Tibial artery (tissue), 4 donors: ENCODE measurements at regions not wholly inside any gene's neighbourhood (a gene's known extent, or its start where the extent isn't known, plus 50 kb on each side); places are given as distances from the start of the nearest gene placed in this dataset.

Experiments
- DNase-seq, 2 donors: peaks; one replicate each; pipeline ENCODE4 v3.0.0-alpha.2; 2019
- H3K27ac ChIP-seq, 2 donors: fragments of 200-600 bp; sonication (generic) in 1 of 2; 1 replicate in 1 of 2; 2 replicates in 1 of 2; pipeline ENCODE4 v1.5.1; 2018 to 2019; ENCODE audit warnings: mild to moderate bottlenecking in 1 of 2
- H3K27me3 ChIP-seq, 2 donors: fragments of 200-600 bp; sonication (generic) in 1 of 2; one replicate each; pipeline versions ENCODE4 v1.5.1 to v1.6.0; 2016 to 2019
- H3K36me3 ChIP-seq, 3 donors: fragments of 200-600 bp; sonication (generic) in 2 of 3; one replicate each; pipeline ENCODE4 v1.5.1; 2016 to 2019; ENCODE audit warnings: mild to moderate bottlenecking in 2 of 3
- H3K4me1 ChIP-seq, 4 donors: fragments of 200-600 bp; sonication (generic) in 2 of 4; 1 replicate in 3 of 4; 2 replicates in 1 of 4; pipeline ENCODE4 v1.5.1; 2016 to 2019
- H3K4me3 ChIP-seq, 2 donors: fragments of 200-600 bp; sonication (generic) in 1 of 2; 1 replicate in 1 of 2; 2 replicates in 1 of 2; pipeline ENCODE4 v1.5.1; 2018 to 2019; ENCODE audit warnings: mild to moderate bottlenecking in 2 of 2
- H3K9me3 ChIP-seq, 3 donors: fragments of 200-600 bp; sonication (generic) in 1 of 3; one replicate each; pipeline ENCODE4 v1.5.1; 2016 to 2019
- intact Hi-C: fragments of 100-400 bp; cut with DNase I; formaldehyde crosslinking; loops from one replicate; pipeline ENCODE4 v1.15.0; 2023; ENCODE audit warnings: low total_unique reads
- TF ChIP-seq, protein P1 (sequence below), 2 experiments: fragments of 200-600 bp in 1 of 2; fragments of 450-650 bp in 1 of 2; IDR thresholded peaks; one replicate each; pipeline ENCODE4 v1.5.1; 2017 to 2019; ENCODE audit warnings: antibody characterized with exemption in 2 of 2, mild to moderate bottlenecking in 1 of 2, moderate library complexity in 1 of 2

DNA sequence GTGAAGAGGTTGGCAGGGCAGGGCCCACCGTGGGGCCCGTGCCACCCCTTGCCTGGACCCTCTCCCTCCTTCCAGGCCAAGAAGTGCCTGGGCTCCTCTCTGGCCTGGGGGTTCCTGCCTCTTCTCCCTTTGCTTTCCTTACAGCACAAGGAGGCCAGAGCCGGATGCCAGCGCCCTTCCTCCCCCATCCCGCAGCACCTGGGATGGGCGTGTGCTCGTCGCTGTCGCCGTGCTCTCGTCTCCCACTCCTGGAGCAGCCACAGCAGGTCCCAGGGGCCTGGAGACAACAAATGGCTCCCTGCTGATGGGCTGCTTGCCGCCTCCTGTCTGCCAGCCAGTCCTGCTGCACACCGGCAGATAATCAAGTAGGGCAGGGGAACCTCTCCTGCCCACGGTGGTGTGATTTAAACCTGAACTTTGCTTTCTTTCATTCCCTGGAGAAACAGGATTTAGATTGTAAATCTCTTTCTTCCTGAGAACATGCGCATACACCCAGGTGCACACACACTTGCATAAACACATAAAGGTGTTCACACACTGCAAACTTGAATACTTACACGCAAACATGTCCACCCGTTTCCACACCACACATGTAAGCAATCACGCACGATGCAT, 50.8 kb upstream of the POU3F1 start:
- no peak for DNase-seq
- no peaks in the 10 kb centered on the region for H3K36me3 ChIP-seq
- intact Hi-C loops, result no loop called here
- TF ChIP-seq, protein P1, sequence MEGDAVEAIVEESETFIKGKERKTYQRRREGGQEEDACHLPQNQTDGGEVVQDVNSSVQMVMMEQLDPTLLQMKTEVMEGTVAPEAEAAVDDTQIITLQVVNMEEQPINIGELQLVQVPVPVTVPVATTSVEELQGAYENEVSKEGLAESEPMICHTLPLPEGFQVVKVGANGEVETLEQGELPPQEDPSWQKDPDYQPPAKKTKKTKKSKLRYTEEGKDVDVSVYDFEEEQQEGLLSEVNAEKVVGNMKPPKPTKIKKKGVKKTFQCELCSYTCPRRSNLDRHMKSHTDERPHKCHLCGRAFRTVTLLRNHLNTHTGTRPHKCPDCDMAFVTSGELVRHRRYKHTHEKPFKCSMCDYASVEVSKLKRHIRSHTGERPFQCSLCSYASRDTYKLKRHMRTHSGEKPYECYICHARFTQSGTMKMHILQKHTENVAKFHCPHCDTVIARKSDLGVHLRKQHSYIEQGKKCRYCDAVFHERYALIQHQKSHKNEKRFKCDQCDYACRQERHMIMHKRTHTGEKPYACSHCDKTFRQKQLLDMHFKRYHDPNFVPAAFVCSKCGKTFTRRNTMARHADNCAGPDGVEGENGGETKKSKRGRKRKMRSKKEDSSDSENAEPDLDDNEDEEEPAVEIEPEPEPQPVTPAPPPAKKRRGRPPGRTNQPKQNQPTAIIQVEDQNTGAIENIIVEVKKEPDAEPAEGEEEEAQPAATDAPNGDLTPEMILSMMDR (IDR thresholded peaks at IDR 0.05), result no peak
- H3K27ac ChIP-seq, result no peak overlapping the region
- no peak overlapping the region for H3K4me3 ChIP-seq
- H3K9me3 ChIP-seq, result no peaks in the 10 kb centered on the region
- no peaks in the 10 kb centered on the region for H3K4me1 ChIP-seq
- peaks cover 0 to 8% of the 10 kb centered on the region in 2 donors for H3K27me3 ChIP-seq
